ENCODE measurements at regions not wholly inside any gene's neighbourhood (a gene's known extent, or its start where the extent isn't known, plus 50 kb on each side); places are given as distances from the start of the nearest gene placed in this dataset.

GRCh38 chr7:109351493-109351892 is 781.8 kb downstream of the DNAJB9 start:
- Histone ChIP-seq H3K4me3 (ENCODE audit: insufficient read depth, low read length) (no peak overlapping the region), H3K27me3 (ENCODE audit: insufficient read depth, low read length) (no peaks in the 10 kb centered on the region), H4K20me1 (ENCODE audit: insufficient read depth, low read length) (no peaks in the 10 kb centered on the region), H3K4me1 (ENCODE audit: insufficient read depth, low read length) (no peaks in the 10 kb centered on the region), H3K36me3 (ENCODE audit: insufficient read depth, low read length) (no peaks in the 10 kb centered on the region), H2AFZ (ENCODE audit: low read length) (no peak overlapping the region), H3K9me3 (ENCODE audit: low read depth, low read length) (no peaks in the 10 kb centered on the region), H3K79me2 (ENCODE audit: insufficient read depth, low read length) (no peaks in the 10 kb centered on the region), H3K27ac (ENCODE audit: low read depth, low read length) (no peak overlapping the region), H3K4me2 (ENCODE audit: insufficient read depth, low read length) (no peak overlapping the region)
- TF ChIP-seq CTCF (IDR thresholded peaks at IDR 0.05; ENCODE audit: extremely low read depth, low read depth, low read length) = no peak
- no peak for DNase-seq (ENCODE audit: insufficient read length, low spot score, missing footprints)

- Histone ChIP-seq H3K27ac (ENCODE audit: low read depth, low read length) (no peak overlapping the region), H3K4me3 (ENCODE audit: insufficient read depth, low read length) (no peak overlapping the region), H3K4me2 (ENCODE audit: insufficient read depth, low read length) (no peak overlapping the region), H3K4me1 (ENCODE audit: insufficient read depth, low read length) (no peaks in the 10 kb centered on the region), H3K79me2 (ENCODE audit: insufficient read depth, low read length) (no peaks in the 10 kb centered on the region), H2AFZ (ENCODE audit: low read length) (no peak overlapping the region), H3K36me3 (ENCODE audit: insufficient read depth, low read length) (no peaks in the 10 kb centered on the region), H4K20me1 (ENCODE audit: insufficient read depth, low read length) (no peaks in the 10 kb centered on the region), H3K27me3 (ENCODE audit: insufficient read depth, low read length) (no peaks in the 10 kb centered on the region), H3K9me3 (ENCODE audit: low read depth, low read length) (no peaks in the 10 kb centered on the region)
- no peak for TF ChIP-seq CTCF (IDR thresholded peaks at IDR 0.05; ENCODE audit: extremely low read depth, low read depth, low read length)
- no peak for DNase-seq (ENCODE audit: insufficient read length, low spot score, missing footprints)
Measured at GRCh38 chr7:109354000-109354399, 784.3 kb downstream of the DNAJB9 start.

GRCh38 chr7:109354552-109354951 is 784.9 kb downstream of the DNAJB9 start:
- Histone ChIP-seq H3K9me3 (ENCODE audit: low read depth, low read length) (no peaks in the 10 kb centered on the region), H3K36me3 (ENCODE audit: insufficient read depth, low read length) (no peaks in the 10 kb centered on the region), H3K27ac (ENCODE audit: low read depth, low read length) (no peak overlapping the region), H3K4me1 (ENCODE audit: insufficient read depth, low read length) (no peaks in the 10 kb centered on the region), H3K79me2 (ENCODE audit: insufficient read depth, low read length) (no peaks in the 10 kb centered on the region), H2AFZ (ENCODE audit: low read length) (no peak overlapping the region), H4K20me1 (ENCODE audit: insufficient read depth, low read length) (no peaks in the 10 kb centered on the region), H3K27me3 (ENCODE audit: insufficient read depth, low read length) (no peaks in the 10 kb centered on the region), H3K4me2 (ENCODE audit: insufficient read depth, low read length) (no peak overlapping the region), H3K4me3 (ENCODE audit: insufficient read depth, low read length) (no peak overlapping the region)
- DNase-seq (ENCODE audit: insufficient read length, low spot score, missing footprints) = no peak
- TF ChIP-seq CTCF (IDR thresholded peaks at IDR 0.05; ENCODE audit: extremely low read depth, low read depth, low read length) = no peak

- no peaks in the 10 kb centered on the region for H3K27me3 ChIP-seq (ENCODE audit: insufficient read depth, low read length)
Measured at GRCh38 chr7:109375823-109376222, 806.1 kb downstream of the DNAJB9 start.

More at GRCh38 chr7:109375823-109376222, 806.1 kb downstream of the DNAJB9 start:
- no peak overlapping the region for H3K4me2 ChIP-seq (ENCODE audit: insufficient read depth, low read length)
- H3K79me2 ChIP-seq (ENCODE audit: insufficient read depth, low read length) = no peaks in the 10 kb centered on the region
- DNase-seq (ENCODE audit: insufficient read length, low spot score, missing footprints) = no peak
- H3K9me3 ChIP-seq (ENCODE audit: low read depth, low read length) = no peaks in the 10 kb centered on the region
- no peaks in the 10 kb centered on the region for H4K20me1 ChIP-seq (ENCODE audit: insufficient read depth, low read length)
- no peaks in the 10 kb centered on the region for H3K4me1 ChIP-seq (ENCODE audit: insufficient read depth, low read length)
- no peaks in the 10 kb centered on the region for H3K36me3 ChIP-seq (ENCODE audit: insufficient read depth, low read length)
- no peak overlapping the region for H3K27ac ChIP-seq (ENCODE audit: low read depth, low read length)
- no peak overlapping the region for H3K4me3 ChIP-seq (ENCODE audit: insufficient read depth, low read length)
- H2AFZ ChIP-seq (ENCODE audit: low read length) = no peak overlapping the region
- TF ChIP-seq CTCF (IDR thresholded peaks at IDR 0.05; ENCODE audit: extremely low read depth, low read depth, low read length) = no peak
